ENCODE measurements at regions not wholly inside any gene's neighbourhood (a gene's known extent, or its start where the extent isn't known, plus 50 kb on each side); places are given as distances from the start of the nearest gene placed in this dataset.

DNA sequence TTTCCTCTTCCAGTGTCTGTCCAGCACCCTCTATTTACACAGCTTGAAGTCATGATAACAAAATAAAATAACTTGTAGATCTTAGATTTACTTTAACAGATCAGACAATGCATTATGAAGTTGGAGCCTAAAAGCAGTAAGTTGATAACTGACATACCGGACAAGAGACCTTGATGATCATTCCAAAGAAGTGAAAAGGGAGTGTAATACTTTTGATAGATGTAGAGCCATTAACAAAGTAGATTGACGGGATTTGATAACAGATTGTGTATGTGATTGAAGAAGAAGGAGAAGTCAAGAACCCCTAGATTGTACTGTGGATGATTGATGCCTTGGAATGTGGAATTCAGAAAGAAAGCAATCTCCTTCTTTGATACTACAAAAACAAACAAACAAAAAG, 403.8 kb upstream of the MGAT4C start:
- H2BK15ac ChIP-seq (ENCODE audit: low read depth, low read length), result no peak overlapping the region
- WGBS (ENCODE audit: extremely low coverage, insufficient read length, low lambda C conversion rate), result no CpG with 5 or more reads among the region's 2 CpGs
- H2BK20ac ChIP-seq (ENCODE audit: low read depth, low read length, poor library complexity, severe bottlenecking), result no peak overlapping the region
- TF ChIP-seq, protein P1, sequence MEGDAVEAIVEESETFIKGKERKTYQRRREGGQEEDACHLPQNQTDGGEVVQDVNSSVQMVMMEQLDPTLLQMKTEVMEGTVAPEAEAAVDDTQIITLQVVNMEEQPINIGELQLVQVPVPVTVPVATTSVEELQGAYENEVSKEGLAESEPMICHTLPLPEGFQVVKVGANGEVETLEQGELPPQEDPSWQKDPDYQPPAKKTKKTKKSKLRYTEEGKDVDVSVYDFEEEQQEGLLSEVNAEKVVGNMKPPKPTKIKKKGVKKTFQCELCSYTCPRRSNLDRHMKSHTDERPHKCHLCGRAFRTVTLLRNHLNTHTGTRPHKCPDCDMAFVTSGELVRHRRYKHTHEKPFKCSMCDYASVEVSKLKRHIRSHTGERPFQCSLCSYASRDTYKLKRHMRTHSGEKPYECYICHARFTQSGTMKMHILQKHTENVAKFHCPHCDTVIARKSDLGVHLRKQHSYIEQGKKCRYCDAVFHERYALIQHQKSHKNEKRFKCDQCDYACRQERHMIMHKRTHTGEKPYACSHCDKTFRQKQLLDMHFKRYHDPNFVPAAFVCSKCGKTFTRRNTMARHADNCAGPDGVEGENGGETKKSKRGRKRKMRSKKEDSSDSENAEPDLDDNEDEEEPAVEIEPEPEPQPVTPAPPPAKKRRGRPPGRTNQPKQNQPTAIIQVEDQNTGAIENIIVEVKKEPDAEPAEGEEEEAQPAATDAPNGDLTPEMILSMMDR (conservative IDR thresholded peaks at IDR 0.05), result no peak
- H4K91ac ChIP-seq (ENCODE audit: insufficient read length, low read depth, low read length), result no peak overlapping the region
- no peak overlapping the region for H3K4me2 ChIP-seq (ENCODE audit: insufficient read depth, insufficient read length, low read length)
- H3K4me3 Mint-ChIP-seq, result no peak overlapping the region
- H3K79me2 ChIP-seq (ENCODE audit: insufficient read depth, low read length), result no peaks in the 10 kb centered on the region
- no peaks in the 10 kb centered on the region for H3K36me3 Mint-ChIP-seq (ENCODE audit: insufficient read depth in 1 of 3, low read depth in 3 of 3)
- no peak overlapping the region for H3K27ac Mint-ChIP-seq
- no peaks in the 10 kb centered on the region for H3K9me3 ChIP-seq (ENCODE audit: control insufficient read depth, low read depth, low read length)
- no peaks in the 10 kb centered on the region for H3K23me2 ChIP-seq (ENCODE audit: insufficient read length, low read depth, low read length, poor library complexity, severe bottlenecking)
- no peak overlapping the region for H3K56ac ChIP-seq (ENCODE audit: insufficient read length, low read depth, low read length)
- no peak overlapping the region for H4K5ac ChIP-seq (ENCODE audit: insufficient read length, low read depth, low read length)
- no peak for DNase-seq
- no peak overlapping the region for H3K18ac ChIP-seq (ENCODE audit: insufficient read length, low read depth, low read length)
- no peak overlapping the region for H2BK5ac ChIP-seq (ENCODE audit: insufficient read length, low read length)
- H4K8ac ChIP-seq (replicated peaks; ENCODE audit: insufficient read length, low read depth, low read length), result no peak overlapping the region
- no peaks in the 10 kb centered on the region for H3K4me1 Mint-ChIP-seq
- H3K23ac ChIP-seq (ENCODE audit: insufficient read length, low read depth, low read length), result no peak overlapping the region
- H3K4ac ChIP-seq (ENCODE audit: low read depth, low read length), result no peak overlapping the region
- no peaks in the 10 kb centered on the region for H4K20me1 ChIP-seq (ENCODE audit: control insufficient read depth, insufficient read depth, insufficient read length)
- no peak overlapping the region for H2BK120ac ChIP-seq (ENCODE audit: low read depth, low read length, poor library complexity, severe bottlenecking)
- no peak overlapping the region for H3K14ac ChIP-seq (ENCODE audit: insufficient read depth, low read length)
- no peaks in the 10 kb centered on the region for H3K4me1 ChIP-seq (ENCODE audit: insufficient read depth, low read length)
- no peaks in the 10 kb centered on the region for H3K27me3 ChIP-seq (ENCODE audit: insufficient read depth, low read length)
- H3K79me1 ChIP-seq (ENCODE audit: insufficient read depth, low read depth, low read length, poor library complexity, severe bottlenecking), result no peaks in the 10 kb centered on the region
- no peaks in the 10 kb centered on the region for H3K9me3 Mint-ChIP-seq
- no peak overlapping the region for H3T11ph ChIP-seq (ENCODE audit: low read length)
- H3K27me3 Mint-ChIP-seq (ENCODE audit: low read depth), result no peaks in the 10 kb centered on the region
- no peak overlapping the region for H3K27ac ChIP-seq (ENCODE audit: insufficient read length, low read depth, low read length)
- no peak overlapping the region for H2AK5ac ChIP-seq (ENCODE audit: insufficient read length, low read length)
- no peak overlapping the region for H2BK12ac ChIP-seq (ENCODE audit: insufficient read length, low read depth, low read length)
- H3K9ac ChIP-seq (ENCODE audit: extremely low read depth, insufficient read length, low read length), result no peak overlapping the region
- no peak overlapping the region for H2AFZ ChIP-seq (ENCODE audit: low read length)
